ENCODE measurements at regions not wholly inside any gene's neighbourhood (a gene's known extent, or its start where the extent isn't known, plus 50 kb on each side); places are given as distances from the start of the nearest gene placed in this dataset.

DNA sequence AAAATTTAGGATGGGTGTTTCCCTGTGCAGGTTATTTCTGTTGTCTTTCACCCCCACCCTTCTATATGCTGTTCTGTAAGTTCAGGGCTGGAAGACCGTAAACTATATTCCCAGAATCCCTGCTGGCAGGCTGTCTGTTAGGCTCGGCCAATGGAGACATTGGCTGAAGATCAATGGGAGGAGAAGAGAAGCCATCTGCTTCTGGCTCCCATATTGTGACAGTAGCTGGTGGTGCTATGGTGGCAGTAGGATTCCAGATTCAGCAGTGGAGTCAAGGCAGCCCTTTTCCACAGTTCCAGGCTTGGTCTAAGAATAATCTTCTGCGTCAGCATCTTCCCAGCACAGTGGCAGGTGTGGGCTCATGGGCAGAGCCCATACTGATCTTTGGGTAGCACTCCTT, 226.6 kb downstream of the ABHD5 start:
- H4K20me1 ChIP-seq (ENCODE audit: insufficient read depth, low read length) = no peaks in the 10 kb centered on the region
- no peak overlapping the region for H3K9ac ChIP-seq (ENCODE audit: low read length)
- no peak overlapping the region for H3K4me3 ChIP-seq (ENCODE audit: low read depth, low read length, poor library complexity, severe bottlenecking)
- no peak overlapping the region for H3K4me2 ChIP-seq (ENCODE audit: low read length)
- no peaks in the 10 kb centered on the region for H3K79me2 ChIP-seq (ENCODE audit: insufficient read depth, low read length)
- no peaks in the 10 kb centered on the region for H3K9me3 ChIP-seq (ENCODE audit: low read length)
- H3K4me1 ChIP-seq (ENCODE audit: insufficient read depth, low read length, severe bottlenecking) = no peaks in the 10 kb centered on the region
- H3K27ac ChIP-seq (ENCODE audit: low read depth, low read length, poor library complexity, severe bottlenecking) = no peak overlapping the region
- H2AFZ ChIP-seq (ENCODE audit: low read length) = no peak overlapping the region
- no peaks in the 10 kb centered on the region for H3K9me2 ChIP-seq (ENCODE audit: low read depth, low read length)
- H3F3A ChIP-seq (ENCODE audit: insufficient read depth, low read length) = no peaks in the 10 kb centered on the region
- TF ChIP-seq, protein P1, sequence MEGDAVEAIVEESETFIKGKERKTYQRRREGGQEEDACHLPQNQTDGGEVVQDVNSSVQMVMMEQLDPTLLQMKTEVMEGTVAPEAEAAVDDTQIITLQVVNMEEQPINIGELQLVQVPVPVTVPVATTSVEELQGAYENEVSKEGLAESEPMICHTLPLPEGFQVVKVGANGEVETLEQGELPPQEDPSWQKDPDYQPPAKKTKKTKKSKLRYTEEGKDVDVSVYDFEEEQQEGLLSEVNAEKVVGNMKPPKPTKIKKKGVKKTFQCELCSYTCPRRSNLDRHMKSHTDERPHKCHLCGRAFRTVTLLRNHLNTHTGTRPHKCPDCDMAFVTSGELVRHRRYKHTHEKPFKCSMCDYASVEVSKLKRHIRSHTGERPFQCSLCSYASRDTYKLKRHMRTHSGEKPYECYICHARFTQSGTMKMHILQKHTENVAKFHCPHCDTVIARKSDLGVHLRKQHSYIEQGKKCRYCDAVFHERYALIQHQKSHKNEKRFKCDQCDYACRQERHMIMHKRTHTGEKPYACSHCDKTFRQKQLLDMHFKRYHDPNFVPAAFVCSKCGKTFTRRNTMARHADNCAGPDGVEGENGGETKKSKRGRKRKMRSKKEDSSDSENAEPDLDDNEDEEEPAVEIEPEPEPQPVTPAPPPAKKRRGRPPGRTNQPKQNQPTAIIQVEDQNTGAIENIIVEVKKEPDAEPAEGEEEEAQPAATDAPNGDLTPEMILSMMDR (IDR thresholded peaks at IDR 0.05; ENCODE audit: low read length) = no peak
- TF ChIP-seq EZH2 (IDR thresholded peaks at IDR 0.05; ENCODE audit: borderline replicate concordance, low read length) = no peak
- no peaks in the 10 kb centered on the region for H3K27me3 ChIP-seq (ENCODE audit: insufficient read depth, low read length)
- H3K36me3 ChIP-seq (ENCODE audit: insufficient read depth, low read length) = no peaks in the 10 kb centered on the region

DNA sequence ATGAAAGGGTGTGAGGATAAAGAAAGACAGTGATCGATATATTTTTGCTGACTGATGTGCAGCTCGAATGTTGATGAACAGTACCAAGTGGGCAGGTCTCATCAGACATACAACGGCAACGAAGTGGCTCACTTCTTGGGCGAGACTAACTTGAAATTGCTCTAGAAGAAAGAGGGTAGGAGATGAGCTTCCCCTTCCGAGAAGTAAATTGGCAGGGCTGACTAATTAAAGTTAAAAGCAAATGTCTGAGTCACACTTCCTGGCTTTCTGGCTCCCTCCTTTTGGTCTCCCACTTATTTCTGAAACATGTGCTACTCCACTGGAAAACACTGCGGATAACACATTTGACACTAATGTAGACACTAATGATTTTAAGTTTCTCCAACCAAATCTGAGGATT, 228.3 kb downstream of the ABHD5 start:
- Histone ChIP-seq H3K4me3 (ENCODE audit: low read depth, low read length, poor library complexity, severe bottlenecking) (no peak overlapping the region), H2AFZ (ENCODE audit: low read length) (no peak overlapping the region), H3K9me3 (ENCODE audit: low read length) (no peaks in the 10 kb centered on the region), H3K9me2 (ENCODE audit: low read depth, low read length) (no peaks in the 10 kb centered on the region), H3K27me3 (ENCODE audit: insufficient read depth, low read length) (no peaks in the 10 kb centered on the region), H3K9ac (ENCODE audit: low read length) (no peak overlapping the region), H3K4me1 (ENCODE audit: insufficient read depth, low read length, severe bottlenecking) (no peaks in the 10 kb centered on the region), H3K79me2 (ENCODE audit: insufficient read depth, low read length) (no peaks in the 10 kb centered on the region), H4K20me1 (ENCODE audit: insufficient read depth, low read length) (no peaks in the 10 kb centered on the region), H3K27ac (ENCODE audit: low read depth, low read length, poor library complexity, severe bottlenecking) (no peak overlapping the region), H3K4me2 (ENCODE audit: low read length) (no peak overlapping the region), H3K36me3 (ENCODE audit: insufficient read depth, low read length) (no peaks in the 10 kb centered on the region), H3F3A (ENCODE audit: insufficient read depth, low read length) (no peaks in the 10 kb centered on the region)
- TF ChIP-seq EZH2 (IDR thresholded peaks at IDR 0.05; ENCODE audit: borderline replicate concordance, low read length) = no peak
- TF ChIP-seq, protein P1 (IDR thresholded peaks at IDR 0.05; ENCODE audit: low read length) = no peak

DNA sequence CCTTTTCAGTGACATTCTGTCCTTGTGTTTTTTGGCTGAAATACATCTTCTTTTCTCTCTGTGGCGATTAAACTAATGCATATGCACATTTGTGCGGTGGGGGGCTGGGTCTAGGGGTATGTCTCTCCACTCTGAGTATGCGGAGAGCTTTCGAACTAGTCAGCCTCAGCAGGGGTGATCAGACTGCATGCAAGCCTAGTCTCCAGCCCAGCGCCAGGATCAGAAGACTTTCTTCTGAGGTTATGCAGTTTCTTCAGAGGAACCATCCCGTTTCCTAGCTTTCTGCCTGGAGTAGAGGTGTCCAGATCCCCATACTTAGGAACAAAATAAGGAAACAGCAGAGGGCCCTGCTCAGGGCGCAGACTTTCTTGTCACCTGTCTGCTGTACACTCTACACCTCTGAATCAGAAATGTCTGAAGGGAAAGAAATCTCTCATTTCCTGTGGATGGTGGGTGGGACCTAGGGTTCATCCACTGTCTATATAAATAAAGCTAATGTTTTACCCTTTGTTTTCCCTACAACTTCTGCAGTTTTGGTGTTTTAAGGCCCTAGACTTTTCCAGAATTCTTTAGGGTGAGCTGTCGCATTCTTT, 230.4 kb downstream of the ABHD5 start:
- H3K4me1 ChIP-seq (ENCODE audit: insufficient read depth, low read length, severe bottlenecking) = no peaks in the 10 kb centered on the region

More for the DNA sequence above, 230.4 kb downstream of the ABHD5 start:
- Histone ChIP-seq H3K27me3 (ENCODE audit: insufficient read depth, low read length) (no peaks in the 10 kb centered on the region), H3K79me2 (ENCODE audit: insufficient read depth, low read length) (no peaks in the 10 kb centered on the region), H3K4me2 (ENCODE audit: low read length) (no peak overlapping the region), H3K9me3 (ENCODE audit: low read length) (no peaks in the 10 kb centered on the region), H3K4me3 (ENCODE audit: low read depth, low read length, poor library complexity, severe bottlenecking) (no peak overlapping the region), H3F3A (ENCODE audit: insufficient read depth, low read length) (no peaks in the 10 kb centered on the region), H3K27ac (ENCODE audit: low read depth, low read length, poor library complexity, severe bottlenecking) (no peak overlapping the region), H3K9ac (ENCODE audit: low read length) (no peak overlapping the region), H4K20me1 (ENCODE audit: insufficient read depth, low read length) (no peaks in the 10 kb centered on the region), H3K9me2 (ENCODE audit: low read depth, low read length) (no peaks in the 10 kb centered on the region), H3K36me3 (ENCODE audit: insufficient read depth, low read length) (no peaks in the 10 kb centered on the region), H2AFZ (ENCODE audit: low read length) (no peak overlapping the region)
- TF ChIP-seq, protein P1 (IDR thresholded peaks at IDR 0.05; ENCODE audit: low read length) = no peak
- TF ChIP-seq EZH2 (IDR thresholded peaks at IDR 0.05; ENCODE audit: borderline replicate concordance, low read length) = no peak
